ENCODE measurements at regions not wholly inside any gene's neighbourhood (a gene's known extent, or its start where the extent isn't known, plus 50 kb on each side); places are given as distances from the start of the nearest gene placed in this dataset.

DNA sequence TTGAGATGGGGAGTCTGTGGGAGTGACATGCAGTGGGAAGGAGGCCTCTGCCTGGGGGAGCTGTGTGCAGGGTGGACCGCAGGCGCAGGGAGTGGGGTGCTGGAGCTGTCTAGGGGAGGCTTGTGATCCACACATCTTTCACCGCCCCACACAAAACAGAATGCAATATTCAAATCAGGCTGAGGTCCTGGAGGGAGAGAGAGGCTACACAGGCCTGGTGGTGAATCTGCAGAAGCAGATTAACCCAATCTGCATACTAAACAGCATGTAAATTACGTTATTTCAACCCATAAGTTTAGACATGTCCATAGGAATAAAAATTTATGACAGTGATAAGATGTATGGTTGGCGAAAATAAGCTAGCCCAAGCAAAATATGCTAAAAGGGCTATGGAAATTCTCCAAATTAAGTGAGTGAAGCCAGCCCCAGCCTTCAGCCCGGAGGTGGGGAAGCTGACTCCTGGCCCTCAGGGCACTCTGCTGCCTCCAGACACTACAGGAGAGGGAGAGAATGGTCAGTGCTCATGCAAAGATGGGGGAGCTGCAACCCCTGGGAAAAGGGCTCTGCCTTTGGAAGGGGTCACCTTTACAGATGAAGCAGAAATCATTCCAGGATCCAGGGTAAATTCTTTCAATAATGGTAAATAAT lies 156.2 kb upstream of the CTTNBP2NL start:
- TF ChIP-seq, protein P1, sequence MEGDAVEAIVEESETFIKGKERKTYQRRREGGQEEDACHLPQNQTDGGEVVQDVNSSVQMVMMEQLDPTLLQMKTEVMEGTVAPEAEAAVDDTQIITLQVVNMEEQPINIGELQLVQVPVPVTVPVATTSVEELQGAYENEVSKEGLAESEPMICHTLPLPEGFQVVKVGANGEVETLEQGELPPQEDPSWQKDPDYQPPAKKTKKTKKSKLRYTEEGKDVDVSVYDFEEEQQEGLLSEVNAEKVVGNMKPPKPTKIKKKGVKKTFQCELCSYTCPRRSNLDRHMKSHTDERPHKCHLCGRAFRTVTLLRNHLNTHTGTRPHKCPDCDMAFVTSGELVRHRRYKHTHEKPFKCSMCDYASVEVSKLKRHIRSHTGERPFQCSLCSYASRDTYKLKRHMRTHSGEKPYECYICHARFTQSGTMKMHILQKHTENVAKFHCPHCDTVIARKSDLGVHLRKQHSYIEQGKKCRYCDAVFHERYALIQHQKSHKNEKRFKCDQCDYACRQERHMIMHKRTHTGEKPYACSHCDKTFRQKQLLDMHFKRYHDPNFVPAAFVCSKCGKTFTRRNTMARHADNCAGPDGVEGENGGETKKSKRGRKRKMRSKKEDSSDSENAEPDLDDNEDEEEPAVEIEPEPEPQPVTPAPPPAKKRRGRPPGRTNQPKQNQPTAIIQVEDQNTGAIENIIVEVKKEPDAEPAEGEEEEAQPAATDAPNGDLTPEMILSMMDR (IDR thresholded peaks at IDR 0.05; ENCODE audit: low read depth, low read length) = no peak
- H3K4me3 ChIP-seq (ENCODE audit: low read depth, low read length) = no peak overlapping the region

DNA sequence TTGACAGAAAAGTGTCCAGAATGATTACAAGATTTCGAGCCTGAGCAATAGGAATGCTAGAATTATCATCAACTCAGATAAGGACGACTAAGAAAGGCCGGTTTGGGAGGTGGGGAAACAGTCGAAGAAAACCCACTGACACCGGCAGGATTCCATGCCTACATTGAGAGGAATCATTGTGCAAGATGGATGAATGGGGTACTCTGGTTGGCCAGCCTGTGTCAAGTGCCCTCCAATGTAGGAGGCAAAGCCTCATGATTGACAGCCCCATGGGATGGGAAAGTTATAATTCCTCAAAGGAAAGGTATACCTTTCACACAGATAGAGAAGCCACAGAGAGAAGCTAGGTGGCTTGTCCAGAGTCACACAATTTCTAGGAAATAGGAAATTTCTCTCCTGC lies 153.5 kb upstream of the CTTNBP2NL start:
- TF ChIP-seq, protein P1 (IDR thresholded peaks at IDR 0.05; ENCODE audit: low read depth, low read length) = no peak
- H3K4me3 ChIP-seq (ENCODE audit: low read depth, low read length) = no peak overlapping the region

DNA sequence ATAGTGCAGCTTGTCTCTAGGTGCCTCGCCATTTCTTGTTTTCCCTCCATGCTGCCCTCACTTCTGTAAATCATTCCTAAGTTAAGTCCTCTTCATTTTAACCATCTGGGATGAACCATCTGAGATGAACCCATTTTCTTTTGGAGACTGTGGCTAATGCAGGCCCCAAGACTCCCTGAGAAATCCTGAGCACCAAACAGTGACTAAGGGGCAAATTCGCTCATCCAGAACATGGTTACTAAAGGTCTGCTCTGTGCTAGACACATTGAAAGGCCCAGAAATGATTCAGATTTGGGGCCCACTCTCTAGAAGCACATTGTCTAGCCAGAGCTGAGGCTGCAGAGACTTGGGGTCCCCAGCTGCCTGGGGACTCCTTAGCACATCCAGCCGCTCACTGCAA lies 151.9 kb upstream of the CTTNBP2NL start:
- TF ChIP-seq, protein P1 (IDR thresholded peaks at IDR 0.05; ENCODE audit: low read depth, low read length) = no peak
- no peak overlapping the region for H3K4me3 ChIP-seq (ENCODE audit: low read depth, low read length)

DNA sequence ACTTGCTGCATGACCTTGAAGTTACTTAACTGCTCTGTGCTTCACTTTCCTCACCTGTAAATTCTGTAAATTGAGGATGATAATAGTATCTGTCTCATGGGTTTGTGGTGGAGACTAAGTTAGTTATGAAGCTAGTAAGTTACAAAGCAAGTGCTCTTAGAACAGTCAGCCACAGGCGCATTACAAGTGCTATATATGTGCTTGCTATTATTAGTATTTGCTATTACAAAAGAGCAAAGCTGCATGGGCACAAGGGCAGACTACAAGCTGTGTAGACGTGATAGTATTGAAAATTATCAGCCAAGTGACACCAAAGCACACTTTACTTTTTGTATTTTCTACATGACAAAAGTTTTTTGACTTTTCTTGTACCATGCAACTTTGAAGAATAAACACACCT lies 150.9 kb upstream of the CTTNBP2NL start:
- no peak overlapping the region for H3K4me3 ChIP-seq (ENCODE audit: low read depth, low read length)
- TF ChIP-seq, protein P1 (IDR thresholded peaks at IDR 0.05; ENCODE audit: low read depth, low read length) = no peak

DNA sequence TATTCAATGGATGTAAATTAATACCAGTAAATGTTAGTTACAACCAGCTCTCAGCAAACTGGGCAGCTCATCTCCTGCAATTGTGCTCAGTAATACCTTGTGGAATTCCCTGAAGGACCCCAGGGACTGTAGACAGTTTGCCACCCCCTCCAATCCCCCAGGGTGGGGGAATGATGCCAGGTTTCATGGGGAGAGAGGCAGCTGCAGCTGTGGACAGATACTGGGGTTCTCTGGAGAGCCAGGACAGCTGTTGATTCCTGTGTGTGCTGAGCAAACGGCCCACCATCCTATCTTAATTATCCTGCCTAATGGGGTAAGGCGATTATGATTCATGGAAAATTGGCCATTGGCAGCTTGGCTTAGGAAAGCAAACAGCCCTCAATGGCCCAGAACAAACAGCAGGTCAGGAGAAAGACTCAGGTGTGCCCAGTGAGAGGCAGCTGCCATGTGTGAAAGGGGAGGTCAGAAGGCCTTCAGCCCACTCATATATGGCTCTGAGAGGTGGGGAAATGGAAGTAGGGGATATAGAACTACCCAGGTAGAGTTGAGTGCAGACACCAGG lies 148.9 kb upstream of the CTTNBP2NL start:
- no peak overlapping the region for H3K4me3 ChIP-seq (ENCODE audit: low read depth, low read length)
- TF ChIP-seq, protein P1 (IDR thresholded peaks at IDR 0.05; ENCODE audit: low read depth, low read length) = no peak

DNA sequence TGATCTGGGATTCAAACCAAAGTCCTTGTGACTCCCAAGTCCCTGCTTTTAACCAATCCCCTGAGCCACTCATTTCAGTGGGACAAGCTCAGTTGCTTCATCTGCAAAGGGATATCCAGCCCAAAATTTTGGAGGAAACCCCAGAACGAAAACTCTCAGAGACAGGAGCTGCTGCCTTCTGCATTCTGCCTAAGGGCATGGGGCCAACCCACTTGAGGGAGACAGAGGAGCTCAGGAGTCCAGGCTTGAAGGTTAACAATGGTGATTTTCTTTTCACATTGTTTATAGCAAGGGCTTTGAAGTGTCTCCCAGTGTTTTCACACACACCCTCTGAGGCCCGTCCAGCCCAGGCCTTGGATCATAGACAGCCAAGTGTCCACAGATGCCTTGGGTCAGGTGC lies 148.1 kb upstream of the CTTNBP2NL start:
- H3K4me3 ChIP-seq (ENCODE audit: low read depth, low read length) = no peak overlapping the region
- TF ChIP-seq, protein P1 (IDR thresholded peaks at IDR 0.05; ENCODE audit: low read depth, low read length) = no peak

DNA sequence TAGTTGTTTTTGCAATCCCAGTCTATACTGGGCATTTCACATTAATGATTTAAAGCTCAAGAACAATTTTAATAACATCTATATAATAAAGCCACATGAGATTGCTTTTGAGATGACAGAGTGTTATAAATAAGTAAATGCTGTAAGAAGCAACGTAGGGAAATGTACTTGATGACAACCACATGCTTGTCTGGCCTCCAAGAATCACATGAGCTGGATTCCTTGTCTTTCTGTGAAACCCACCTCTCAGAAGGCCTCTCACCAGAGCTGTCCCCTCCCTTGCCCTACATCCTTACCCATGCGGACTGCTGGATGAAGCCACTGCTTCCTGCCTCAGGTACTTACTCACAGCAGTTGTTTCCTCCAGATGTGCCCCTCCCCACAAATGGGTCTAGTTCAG lies 145.1 kb upstream of the CTTNBP2NL start:
- TF ChIP-seq, protein P1 (IDR thresholded peaks at IDR 0.05; ENCODE audit: low read depth, low read length) = no peak
- no peak overlapping the region for H3K4me3 ChIP-seq (ENCODE audit: low read depth, low read length)
